GM19468 (cell line): ENCODE measurements at regions not wholly inside any gene's neighbourhood (a gene's known extent, or its start where the extent isn't known, plus 50 kb on each side); places are given as distances from the start of the nearest gene placed in this dataset.

Source experiments
- ATAC-seq: cut with Tn5 transposase; IDR thresholded peaks from one replicate; pipeline ENCODE4 v1.9.1; 2021; ENCODE audit warnings: mild to moderate bottlenecking, moderate library complexity, moderate number of reproducible peaks; ENCODE audit not compliant: unreplicated experiment; ENCODE audit errors: extremely low read depth

DNA sequence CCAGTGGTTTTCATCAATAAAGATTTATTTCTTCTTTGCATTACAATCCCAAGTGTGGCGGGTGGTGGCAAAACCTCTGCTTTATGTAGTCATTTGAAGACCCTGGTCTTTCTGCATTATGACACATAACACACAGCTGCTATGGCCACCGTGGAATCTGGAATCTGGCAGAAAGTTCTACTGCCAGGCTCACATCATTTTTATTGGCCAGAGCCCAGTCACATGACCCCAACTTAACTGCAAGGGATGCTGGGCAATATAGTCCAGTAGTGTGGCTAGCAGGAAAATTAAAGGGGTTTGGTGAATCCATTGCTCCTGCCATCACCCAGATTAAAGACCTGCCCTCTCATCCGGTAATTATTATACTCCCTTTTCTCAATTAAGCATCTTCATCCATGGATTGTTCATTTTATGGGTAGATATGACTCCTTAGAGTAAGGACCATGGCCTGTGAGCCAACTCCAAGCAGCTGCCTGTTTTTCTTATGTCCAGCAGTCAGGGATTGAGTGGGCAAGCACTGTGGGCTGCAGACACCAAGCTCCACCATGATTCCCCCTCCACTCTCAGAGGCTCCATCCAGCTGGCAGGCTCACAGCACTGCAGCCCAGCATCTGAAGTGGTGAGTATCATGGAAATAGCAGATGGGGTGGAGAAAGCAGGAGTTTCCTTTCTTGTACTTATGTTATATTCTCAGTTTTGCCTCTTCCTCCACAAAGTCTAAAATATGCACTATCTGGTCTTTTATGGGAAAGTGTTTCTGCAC is 1030.7 kb downstream of the AACS start:
- ATAC-seq = no peak

DNA sequence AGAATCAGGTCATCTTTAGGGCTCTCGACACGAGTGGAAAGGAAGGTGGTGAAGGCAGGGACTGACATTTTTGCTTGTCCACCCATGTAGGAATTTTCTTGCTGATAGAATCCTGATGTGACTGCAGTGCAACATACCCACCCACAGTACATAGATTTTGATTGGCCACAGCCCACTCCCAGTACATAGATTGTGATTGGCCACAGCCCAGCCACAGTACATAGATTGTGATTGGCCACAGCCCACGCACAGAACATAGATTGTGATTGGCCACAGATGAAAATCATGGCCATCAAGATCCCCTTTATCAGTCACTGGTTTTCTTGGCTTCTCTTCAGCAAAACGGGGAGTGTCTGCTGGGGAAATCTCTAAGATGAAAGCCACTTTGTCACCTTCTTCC is 1041.5 kb downstream of the AACS start:
- ATAC-seq = no peak

DNA sequence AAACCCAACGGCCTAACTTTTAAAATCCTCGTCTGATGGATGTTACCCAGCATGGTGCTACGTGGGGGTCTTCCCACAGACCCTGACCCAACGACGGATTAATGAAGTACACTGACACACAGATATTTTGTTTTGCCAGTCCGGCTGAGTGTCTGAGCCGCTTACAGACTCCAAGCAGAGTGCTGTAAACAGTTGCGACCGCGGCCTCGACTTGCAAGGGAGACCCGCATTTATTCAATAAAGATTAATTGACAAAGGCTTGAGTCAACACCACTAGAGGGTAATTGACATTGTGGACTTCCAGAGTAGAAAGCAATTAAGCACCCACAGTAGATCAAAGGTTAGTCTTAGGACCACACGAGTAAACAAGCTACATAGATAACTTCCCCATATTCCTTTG is 1042.4 kb downstream of the AACS start:
- ATAC-seq = no peak

DNA sequence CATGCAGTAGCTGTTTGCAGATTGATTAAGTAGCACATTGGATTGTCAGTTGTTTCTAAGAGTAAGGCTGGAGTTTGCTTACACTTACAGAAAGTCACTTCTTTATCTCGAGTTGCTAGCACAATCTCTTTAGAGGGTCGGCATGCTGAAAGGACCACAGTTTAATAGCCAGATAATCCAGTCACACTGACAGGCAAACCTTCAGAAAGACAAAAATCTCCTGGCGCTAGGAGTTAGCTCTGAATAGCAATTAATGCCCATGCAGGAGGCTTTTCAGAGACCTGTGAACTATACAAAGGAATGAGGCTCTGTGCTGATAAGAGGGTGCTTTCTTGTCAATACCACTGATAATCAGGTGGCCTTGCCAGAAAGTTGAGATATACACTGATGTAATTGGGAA is 1043.0 kb downstream of the AACS start:
- no peak for ATAC-seq

DNA sequence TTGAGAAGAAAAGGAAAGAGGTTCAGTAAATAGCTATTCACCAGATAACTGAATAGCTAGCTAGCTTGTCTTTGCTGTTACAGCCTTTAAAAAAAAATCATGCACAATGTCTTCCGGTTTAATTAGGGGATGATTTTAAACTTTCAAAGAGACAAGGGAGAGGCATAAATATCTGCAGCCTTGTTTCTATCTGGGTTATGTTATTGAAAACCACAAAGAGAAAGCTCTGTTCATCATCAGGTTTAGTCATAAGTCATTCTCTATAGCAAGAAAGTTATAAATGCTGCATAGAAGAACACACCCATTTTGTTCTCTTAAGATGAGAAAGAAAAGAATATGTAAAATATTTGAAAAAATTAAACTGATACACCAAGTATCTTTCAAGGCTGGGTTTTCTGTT is 1046.9 kb downstream of the AACS start:
- no peak for ATAC-seq

DNA sequence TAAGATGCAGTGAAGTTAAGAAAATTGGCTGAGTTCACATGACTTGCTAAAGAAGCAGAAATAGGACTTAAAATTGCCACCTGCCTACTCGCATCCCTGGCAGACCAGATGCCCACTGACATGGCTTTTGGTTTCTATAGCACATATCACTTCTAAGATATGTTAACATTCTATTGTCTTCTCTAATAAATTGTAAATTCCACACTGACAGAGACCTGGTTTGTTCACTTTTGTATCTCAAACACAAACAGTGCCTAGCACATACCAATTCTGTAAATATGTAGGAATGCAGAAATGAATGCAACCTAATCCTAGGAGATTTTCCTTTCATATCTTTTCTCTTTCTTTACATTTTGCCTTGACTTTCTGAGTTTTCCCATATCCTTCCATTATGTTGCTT is 1047.6 kb downstream of the AACS start:
- ATAC-seq = no peak

DNA sequence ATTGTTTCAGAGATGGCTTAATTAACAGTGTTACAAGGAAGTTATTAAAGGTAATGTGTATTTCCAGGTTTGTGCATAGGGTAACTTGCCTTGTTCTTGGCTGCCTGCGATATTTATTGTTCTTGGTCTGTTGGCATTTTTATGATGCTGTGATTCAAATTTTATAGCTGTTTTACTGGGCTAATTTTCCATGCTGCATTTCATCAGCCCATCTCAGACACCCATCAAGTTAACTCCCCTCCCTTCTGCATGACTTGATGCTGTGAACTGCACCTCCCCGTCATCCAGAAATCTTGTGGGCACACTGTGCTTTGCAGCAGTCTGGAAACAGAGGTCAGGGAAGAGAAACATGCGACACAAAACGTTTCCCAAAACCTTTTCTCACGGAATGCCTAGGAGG is 1049.2 kb downstream of the AACS start:
- no peak for ATAC-seq

DNA sequence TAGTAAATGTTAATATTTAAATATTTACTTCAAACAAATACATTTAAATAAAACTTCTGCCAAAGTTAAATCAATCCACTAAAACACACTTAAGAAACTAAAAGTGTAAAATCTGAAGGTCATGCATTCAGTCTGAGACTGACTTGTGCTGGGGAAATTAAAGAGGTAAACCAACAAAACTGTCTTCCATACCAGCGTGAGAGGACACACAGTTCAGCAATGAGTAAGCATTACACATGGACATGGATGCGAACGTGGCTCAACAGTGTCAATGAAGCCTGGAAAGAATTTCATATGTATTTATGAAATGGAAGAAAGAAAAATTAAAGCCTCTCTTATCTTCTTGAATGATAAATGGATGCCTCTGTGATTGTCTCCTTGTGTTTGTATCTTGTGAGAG is 1052.3 kb downstream of the AACS start:
- ATAC-seq = no peak

DNA sequence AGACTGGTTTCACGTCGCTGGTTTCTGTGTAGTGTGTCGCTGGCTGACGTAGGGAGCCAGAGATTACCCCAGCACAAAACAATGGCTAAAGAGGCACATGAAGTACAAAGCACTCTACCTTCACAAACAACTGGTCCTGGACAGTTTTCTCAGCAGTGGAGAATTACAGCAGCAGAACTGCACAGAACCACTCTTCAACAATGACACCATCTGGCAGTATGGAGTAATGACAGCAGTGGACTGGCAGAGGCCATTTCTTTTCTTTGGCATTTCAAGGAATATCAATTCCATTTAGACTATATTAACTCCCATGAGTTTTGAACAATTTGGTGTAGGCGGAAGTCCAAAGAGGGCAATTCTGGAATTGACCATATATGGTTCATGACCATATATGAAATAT is 1074.1 kb downstream of the AACS start:
- ATAC-seq = no peak

DNA sequence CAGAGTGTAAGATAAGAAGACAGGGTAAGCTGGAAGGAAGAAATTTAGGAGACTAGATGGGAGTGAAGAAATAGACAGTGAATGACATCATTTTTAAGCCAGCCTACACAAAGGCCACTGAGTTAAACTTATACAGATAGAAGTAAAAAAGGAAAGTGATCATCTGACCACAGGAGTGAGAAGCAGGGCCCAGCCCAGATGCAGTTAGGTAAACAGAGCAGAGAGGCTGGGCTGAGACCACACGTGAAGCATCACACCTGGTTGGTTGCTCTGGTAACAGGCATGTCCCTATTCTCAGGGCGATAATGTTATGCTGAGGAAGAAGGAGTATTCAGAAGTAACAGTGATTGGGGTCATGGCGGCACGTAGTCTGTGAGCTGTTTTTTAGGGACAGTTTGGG is 1079.4 kb downstream of the AACS start:
- no peak for ATAC-seq

DNA sequence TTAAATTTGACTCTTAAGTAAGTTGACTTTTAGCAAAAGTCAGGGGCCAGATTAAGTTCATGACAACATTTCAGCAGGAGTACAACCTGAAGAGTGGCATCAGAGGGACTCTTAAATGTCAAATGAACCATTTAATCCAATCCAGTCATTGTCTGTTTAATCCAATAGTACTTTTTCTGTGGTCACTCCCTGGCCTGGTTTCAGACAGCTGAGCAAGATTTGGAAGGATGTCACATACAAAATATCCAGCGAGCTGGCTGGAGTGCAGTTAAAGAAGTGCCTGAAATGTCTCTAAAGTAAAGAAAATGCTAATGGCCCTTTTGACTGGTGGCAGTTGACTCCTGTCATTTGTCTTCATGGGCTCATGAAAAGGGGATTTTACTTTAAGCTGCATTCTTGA is 1082.1 kb downstream of the AACS start:
- no peak for ATAC-seq

DNA sequence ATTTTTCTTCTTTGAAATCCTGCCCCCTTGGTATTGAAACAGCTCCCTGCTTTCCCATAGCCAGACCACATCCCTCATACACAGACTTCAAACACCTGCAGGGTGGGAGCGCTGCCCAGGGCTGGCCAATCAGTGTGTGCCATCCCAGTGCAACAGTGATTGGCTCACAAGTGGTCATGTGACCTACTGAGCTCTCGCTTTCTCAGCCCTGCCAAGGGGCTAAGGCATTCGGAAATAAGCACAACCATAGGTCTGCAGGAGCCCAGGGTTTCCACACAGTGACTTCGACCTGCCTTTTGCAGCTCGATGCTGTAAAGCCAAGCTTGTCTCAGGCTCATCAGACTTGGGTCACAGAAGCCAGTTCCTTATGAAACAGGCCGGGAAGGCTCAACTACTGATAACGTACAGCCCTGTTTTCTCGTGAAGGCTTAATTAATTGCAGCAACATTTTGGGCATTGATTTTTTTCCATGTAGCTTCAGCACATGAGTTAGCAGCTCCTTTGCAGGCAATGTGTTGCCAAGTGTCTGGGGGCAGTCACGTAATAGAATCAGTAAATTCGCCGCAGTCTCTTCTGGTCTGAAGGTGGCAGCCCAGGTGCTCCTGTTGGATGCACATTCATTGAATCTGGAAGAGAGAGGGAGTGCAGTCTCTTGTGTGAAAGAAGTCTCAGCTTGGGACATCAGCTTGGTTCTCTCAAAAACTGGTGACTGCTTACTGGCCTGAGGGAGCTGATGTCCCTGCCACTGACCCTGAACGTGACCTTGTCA is 1091.8 kb downstream of the AACS start:
- no peak for ATAC-seq

DNA sequence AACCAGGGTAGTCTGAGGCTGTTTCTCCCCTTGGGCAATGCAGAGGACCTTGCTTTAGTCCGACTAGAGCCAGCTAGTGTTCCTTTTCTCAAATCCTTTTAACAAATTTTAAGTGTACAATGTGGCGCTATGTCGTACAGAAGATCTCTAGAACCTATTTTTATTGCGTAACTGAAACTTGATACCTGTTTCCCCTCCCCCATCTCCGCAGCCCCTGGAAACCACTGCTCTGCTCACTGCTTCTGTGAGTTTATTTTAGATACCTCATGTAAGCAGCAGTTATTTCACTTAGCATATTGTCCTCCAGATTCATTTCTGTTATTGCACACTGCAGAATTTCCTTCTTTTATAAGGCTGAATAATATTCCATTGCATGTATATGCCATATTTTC is 1092.3 kb downstream of the AACS start:
- no peak for ATAC-seq

DNA sequence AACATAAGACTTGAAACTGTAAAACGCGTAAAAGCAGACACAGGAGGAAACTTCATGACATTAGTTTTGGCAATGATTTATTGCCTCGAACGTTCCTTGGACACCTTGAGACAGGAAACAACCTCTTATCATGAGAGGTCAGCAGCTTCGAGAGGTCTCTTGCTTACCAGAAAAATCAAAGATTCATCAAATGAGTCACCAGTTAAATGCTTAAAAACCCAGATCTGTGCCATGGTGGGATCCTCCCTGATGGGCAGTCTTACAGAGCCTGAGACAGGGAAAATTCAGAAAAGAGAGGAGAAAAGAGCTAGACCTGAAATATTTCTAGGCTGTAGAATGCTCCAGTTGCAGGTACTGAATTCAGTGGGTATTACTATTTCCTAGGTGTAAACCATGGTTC is 1093.9 kb downstream of the AACS start:
- ATAC-seq = no peak

DNA sequence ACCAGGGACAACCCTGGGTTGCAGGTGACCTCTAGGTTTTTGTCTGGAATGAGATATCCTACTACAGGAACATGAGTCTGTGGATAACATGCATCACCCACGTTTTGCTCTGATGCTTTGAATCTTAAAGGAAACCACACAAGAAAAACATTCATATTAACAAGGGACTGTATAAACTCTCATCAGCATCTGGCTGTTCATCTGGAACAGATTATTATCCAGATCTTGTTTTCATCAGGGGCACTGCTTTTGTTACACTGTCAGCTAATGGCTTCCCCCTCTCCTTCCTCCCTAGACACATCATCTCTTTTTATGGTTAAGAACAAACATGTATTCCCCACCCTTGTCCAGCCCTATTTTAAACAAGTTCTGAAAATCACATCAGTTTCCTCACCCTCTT is 1095.7 kb downstream of the AACS start:
- no peak for ATAC-seq

DNA sequence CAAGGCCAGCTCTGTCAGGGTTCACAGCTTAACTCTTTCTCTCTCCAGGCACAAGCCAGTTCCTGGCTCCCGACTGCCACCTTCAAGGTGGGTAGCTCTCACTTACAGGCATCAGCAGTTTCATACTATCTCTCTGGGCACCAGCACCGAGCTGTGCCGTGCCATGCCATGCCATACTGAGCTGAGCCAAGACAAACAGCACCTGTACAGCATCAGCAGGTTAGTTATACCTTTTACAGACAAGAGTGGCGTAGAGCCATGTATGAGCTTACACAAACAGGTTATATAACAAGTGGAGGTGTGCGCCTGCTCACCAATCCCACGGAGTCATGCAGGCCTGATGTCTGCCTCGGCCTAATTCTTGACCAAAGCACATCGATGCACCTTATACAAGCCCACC is 1098.7 kb downstream of the AACS start:
- ATAC-seq = no peak

DNA sequence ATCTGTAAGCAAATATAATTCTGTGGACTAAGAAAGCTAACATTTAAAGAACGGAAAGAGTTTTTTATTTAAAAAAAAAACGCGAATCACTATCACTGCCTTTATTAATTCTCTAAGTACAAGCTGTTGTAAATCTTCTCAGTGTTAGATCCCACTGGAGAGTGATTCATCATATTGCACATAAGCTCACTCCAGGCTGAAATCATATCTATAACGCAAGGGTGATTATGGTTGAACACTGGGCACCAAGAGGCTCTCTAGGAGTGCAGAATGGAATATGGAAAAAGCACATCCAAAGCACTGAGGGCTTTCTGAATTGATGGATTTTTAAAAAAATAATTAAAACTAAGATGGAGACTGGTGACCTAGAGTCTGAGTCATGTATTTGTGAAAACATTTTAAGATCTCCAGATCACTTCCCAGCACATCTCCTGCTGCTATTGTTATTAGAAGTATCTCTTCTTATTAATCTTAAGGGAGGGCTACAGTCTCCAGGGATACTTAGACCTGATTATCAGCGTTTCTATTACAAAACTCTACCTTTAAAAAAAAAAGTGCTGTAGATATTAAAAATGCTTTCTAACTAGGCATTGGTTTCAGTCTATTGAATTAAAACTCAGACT is 1106.8 kb downstream of the AACS start:
- ATAC-seq = no peak

DNA sequence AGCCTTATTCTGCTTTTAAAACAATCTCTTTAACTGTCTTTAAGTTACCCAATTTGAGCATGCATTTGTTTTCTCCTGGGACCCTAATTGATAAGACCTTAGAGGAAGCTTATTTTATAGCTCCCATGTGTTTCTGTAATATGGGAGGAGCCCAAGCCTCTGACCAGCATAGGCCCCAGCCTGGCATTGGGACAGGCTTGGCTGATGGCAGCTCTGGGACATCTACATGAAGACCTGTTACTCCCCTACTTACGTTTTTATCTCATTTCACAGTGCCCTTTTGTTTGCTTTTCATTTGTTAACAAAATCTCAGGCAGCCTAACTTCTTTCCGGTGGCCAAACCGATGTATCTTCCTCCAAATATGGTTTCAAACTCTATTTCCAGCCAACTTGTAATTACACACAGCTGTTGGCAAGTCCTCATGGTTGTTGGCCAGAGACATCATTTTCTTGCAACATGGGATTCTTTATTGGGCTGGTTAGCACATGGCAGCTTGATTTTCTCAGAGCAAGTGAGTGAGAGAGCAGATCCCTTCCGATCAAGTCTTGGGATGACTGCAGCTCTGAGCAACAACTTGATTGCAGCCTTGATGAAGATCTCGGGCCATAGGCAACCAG is 1117.5 kb downstream of the AACS start:
- no peak for ATAC-seq

DNA sequence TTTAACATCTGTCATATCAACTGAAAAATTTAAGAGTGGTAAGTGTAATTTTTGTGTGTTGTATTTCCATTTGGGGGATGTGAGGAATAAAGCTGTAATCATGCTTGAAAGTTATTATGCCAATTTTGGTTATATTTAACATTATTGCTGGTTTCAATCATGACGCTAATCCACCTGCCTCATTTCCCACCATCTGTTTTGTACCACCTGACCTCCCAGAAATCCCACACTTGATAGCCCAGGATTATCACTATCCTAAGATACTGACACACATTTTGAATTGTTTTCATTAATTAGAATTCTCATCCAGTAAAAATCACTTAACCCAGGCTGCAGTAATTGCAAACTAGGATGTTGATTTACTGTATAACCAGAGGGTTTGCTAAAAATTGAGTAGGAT is 1119.8 kb downstream of the AACS start:
- no peak for ATAC-seq

DNA sequence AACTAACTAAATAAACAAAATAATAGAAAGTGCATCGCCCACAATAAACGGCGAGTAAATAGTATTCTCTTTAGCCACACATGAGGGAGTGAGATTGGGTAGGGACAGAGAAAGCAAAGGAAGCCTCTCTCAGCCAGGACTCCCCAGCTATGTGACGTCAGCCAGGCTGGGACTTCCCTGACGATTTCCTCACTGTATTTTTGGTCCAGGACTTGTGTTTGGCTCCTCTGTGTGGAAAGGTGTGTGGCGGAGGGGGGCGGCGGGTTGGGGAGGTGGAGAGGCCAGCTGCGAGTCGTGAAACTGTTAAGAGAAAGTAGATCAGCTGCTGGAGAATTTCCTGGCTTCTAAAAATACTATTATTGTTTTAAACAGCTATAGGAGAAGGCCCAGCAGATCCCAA is 1124.6 kb downstream of the AACS start:
- ATAC-seq = no peak
